ENCODE measurements at regions not wholly inside any gene's neighbourhood (a gene's known extent, or its start where the extent isn't known, plus 50 kb on each side); places are given as distances from the start of the nearest gene placed in this dataset.

GRCh38 chr2:139478165-139478914 lies 698.1 kb upstream of the NXPH2 start:
- no peak for TF ChIP-seq CTCF (IDR thresholded peaks at IDR 0.05; ENCODE audit: insufficient read depth, low read length, poor library complexity, severe bottlenecking)
- no peak for TF ChIP-seq EZH2phosphoT487 (conservative IDR thresholded peaks at IDR 0.05; ENCODE audit: low read length)
